Peyer's patch (tissue), 4 donors: ENCODE measurements at regions not wholly inside any gene's neighbourhood (a gene's known extent, or its start where the extent isn't known, plus 50 kb on each side); places are given as distances from the start of the nearest gene placed in this dataset.
"Not testable (repeated sequence)": the region's sequence is repeated elsewhere in the genome, so short reads cannot be mapped to it uniquely, and the experiment has no call there.

ENCODE experiments used
- DNase-seq, 3 donors: peaks; one replicate each; pipeline ENCODE4 v3.0.0-alpha.2; 2017 to 2019
- H3K27ac ChIP-seq, 4 donors: fragments of 200-600 bp; sonication (generic); one replicate each; pipeline ENCODE4 v1.5.1; 2016 to 2019
- H3K27me3 ChIP-seq, 2 donors: fragments of 200-600 bp; sonication (generic); one replicate each; pipeline ENCODE4 v1.5.1; 2019
- H3K36me3 ChIP-seq, 3 donors: fragments of 200-600 bp; sonication (generic); one replicate each; pipeline ENCODE4 v1.5.1; 2016 to 2019
- H3K4me1 ChIP-seq, 4 donors: fragments of 200-600 bp; sonication (generic); one replicate each; pipeline ENCODE4 v1.5.1; 2016 to 2019
- H3K4me3 ChIP-seq, 4 donors: fragments of 200-600 bp; sonication (generic); 1 replicate in 3 of 4; 2 replicates in 1 of 4; pipeline ENCODE4 v1.5.1; 2016 to 2019; ENCODE audit warnings: mild to moderate bottlenecking in 1 of 4
- H3K9me3 ChIP-seq, 4 donors: fragments of 200-600 bp; sonication (generic); one replicate each; pipeline ENCODE4 v1.5.1; 2016 to 2019; ENCODE audit warnings: mild to moderate bottlenecking in 1 of 4
- CTCF ChIP-seq, 6 experiments: fragments of 450-650 bp in 4 of 6; fragments of 200-600 bp in 2 of 6; sonication (generic) in 1 of 6; IDR thresholded peaks; one replicate each; pipeline ENCODE4 v1.5.1; 2017 to 2019; ENCODE audit warnings: antibody characterized with exemption in 6 of 6, mild to moderate bottlenecking in 3 of 6, moderate library complexity in 1 of 6
- POLR2A ChIP-seq, 2 donors: fragments of 450-650 bp; IDR thresholded peaks; one replicate each; pipeline ENCODE4 v1.5.1; 2017; ENCODE audit warnings: antibody characterized with exemption in 2 of 2, mild to moderate bottlenecking in 2 of 2, moderate library complexity in 2 of 2

GRCh38 chr17:13099926-13100325 lies 82.1 kb upstream of the ELAC2 start:
- Histone ChIP-seq H3K36me3 (no peaks in the 10 kb centered on the region), H3K4me3 (no peak overlapping the region), H3K9me3 (no peaks in the 10 kb centered on the region), H3K4me1 (no peaks in the 10 kb centered on the region), H3K27me3 (no peaks in the 10 kb centered on the region), H3K27ac (no peak overlapping the region)
- TF ChIP-seq CTCF (IDR thresholded peaks at IDR 0.05) (no peak), POLR2A (IDR thresholded peaks at IDR 0.05) (no peak)
- DNase-seq, result no peak

GRCh38 chr17:13099089-13099735 lies 81.4 kb upstream of the ELAC2 start:
- no peaks in the 10 kb centered on the region for H3K36me3 ChIP-seq
- H3K4me1 ChIP-seq, result no peaks in the 10 kb centered on the region
- no peak overlapping the region for H3K27ac ChIP-seq
- H3K9me3 ChIP-seq, result no peaks in the 10 kb centered on the region
- no peak for DNase-seq
- no peak overlapping the region for H3K4me3 ChIP-seq
- TF ChIP-seq POLR2A (IDR thresholded peaks at IDR 0.05), result no peak
- no peak for TF ChIP-seq CTCF (IDR thresholded peaks at IDR 0.05)
- H3K27me3 ChIP-seq, result no peaks in the 10 kb centered on the region

- no peaks in the 10 kb centered on the region for H3K36me3 ChIP-seq
- H3K9me3 ChIP-seq, result no peaks in the 10 kb centered on the region
- TF ChIP-seq CTCF (IDR thresholded peaks at IDR 0.05) (no peak), POLR2A (IDR thresholded peaks at IDR 0.05) (no peak)
- no peaks in the 10 kb centered on the region for H3K4me1 ChIP-seq
- DNase-seq, result no peak
- no peaks in the 10 kb centered on the region for H3K27me3 ChIP-seq
- no peak overlapping the region for H3K27ac ChIP-seq
- H3K4me3 ChIP-seq, result no peak overlapping the region
Measured at GRCh38 chr17:13096291-13096690, 78.5 kb upstream of the ELAC2 start.

- not testable (repeated sequence) for H3K4me1 ChIP-seq, H3K27ac ChIP-seq, H3K4me3 ChIP-seq, H3K9me3 ChIP-seq, H3K36me3 ChIP-seq, H3K27me3 ChIP-seq, DNase-seq
Measured at GRCh38 chr17:13092010-13092409, 74.2 kb upstream of the ELAC2 start.

- no peak overlapping the region for H3K27ac ChIP-seq
- TF ChIP-seq CTCF (IDR thresholded peaks at IDR 0.05) (no peak), POLR2A (IDR thresholded peaks at IDR 0.05) (no peak)
- H3K4me1 ChIP-seq, result no peaks in the 10 kb centered on the region
- no peaks in the 10 kb centered on the region for H3K9me3 ChIP-seq
- H3K36me3 ChIP-seq, result no peaks in the 10 kb centered on the region
- no peak overlapping the region for H3K4me3 ChIP-seq
- no peaks in the 10 kb centered on the region for H3K27me3 ChIP-seq
- DNase-seq, result no peak
Measured at GRCh38 chr17:13088666-13089065, 70.8 kb upstream of the ELAC2 start.

- Histone ChIP-seq H3K4me1 (no peaks in the 10 kb centered on the region), H3K4me3 (no peak overlapping the region), H3K27ac (no peak overlapping the region), H3K9me3 (no peaks in the 10 kb centered on the region), H3K27me3 (no peaks in the 10 kb centered on the region), H3K36me3 (no peaks in the 10 kb centered on the region)
- DNase-seq, result no peak
- TF ChIP-seq POLR2A (IDR thresholded peaks at IDR 0.05), result no peak
- TF ChIP-seq CTCF (IDR thresholded peaks at IDR 0.05), result no peak
Measured at GRCh38 chr17:13087802-13088201, 70.0 kb upstream of the ELAC2 start.
